Activated T-cell treated with anti-CD3 and anti-CD28 coated beads for 48 hours (primary cell): ENCODE measurements at regions not wholly inside any gene's neighbourhood (a gene's known extent, or its start where the extent isn't known, plus 50 kb on each side); places are given as distances from the start of the nearest gene placed in this dataset.
"Not testable (repeated sequence)": the region's sequence is repeated elsewhere in the genome, so short reads cannot be mapped to it uniquely, and the experiment has no call there.

Source experiments
- DNase-seq: peaks from one replicate; pipeline ENCODE4 v3.0.0-alpha.2; 2020; ENCODE audit warnings: low read depth

DNA sequence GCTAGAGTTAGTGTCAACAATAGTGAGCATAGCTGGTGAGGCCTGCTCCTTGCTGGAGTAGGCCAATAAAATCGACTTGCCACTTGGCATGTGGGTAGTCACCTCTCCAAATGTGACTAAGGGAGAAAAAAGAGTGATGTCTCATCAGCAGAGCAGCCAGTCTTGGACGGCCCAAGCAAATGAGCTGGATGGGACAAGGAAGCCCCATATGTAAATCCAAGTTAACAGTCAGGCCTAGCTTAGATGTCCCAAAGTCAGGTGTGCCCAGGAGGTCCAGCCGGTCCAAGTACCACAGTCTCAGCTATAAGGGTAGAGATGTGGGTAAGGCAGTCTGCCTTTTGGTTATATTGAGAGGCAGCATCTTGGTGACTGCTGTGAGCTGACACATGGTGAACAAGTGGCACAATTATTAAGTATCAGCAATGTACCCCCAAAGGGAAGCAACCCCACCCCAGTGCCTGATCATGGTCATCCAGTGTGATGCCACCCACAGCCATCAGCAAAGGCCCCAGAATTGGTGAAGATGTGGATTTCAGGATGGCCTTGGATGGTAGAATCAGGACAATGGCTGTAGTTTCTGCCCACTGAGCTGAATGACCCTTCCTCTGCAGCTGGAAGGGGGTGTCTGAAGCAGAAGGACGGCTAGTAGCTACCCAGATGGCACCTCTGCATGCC is 83.4 kb downstream of the TNFRSF13B start:
- DNase-seq = no peak

DNA sequence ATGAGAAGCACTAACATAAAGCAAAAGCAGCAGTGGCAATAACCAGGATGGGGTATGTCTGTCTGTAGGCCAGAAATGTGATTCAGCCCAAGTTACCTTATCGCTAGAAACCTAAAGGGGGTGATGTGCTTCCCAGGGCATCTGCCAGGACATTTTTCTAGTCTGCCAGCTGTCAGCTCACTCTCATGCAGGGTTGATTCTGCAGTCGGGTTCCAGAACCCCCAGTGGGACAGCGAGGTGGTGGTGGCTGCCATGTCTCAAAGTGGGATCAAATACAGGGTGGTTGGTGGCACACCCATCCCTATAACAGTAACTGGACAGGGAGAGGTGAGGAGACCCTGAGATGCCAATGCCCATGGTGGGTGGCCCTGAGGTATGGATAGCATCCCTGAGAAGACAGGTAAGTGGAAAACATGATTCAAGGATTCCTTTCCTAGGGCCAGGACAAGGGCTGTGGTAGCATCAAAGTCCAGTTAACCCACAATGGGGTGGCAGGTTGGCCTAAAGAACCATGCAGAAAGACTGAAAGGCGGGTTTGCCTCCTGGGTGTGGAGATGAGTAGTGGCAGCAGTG is 84.3 kb downstream of the TNFRSF13B start:
- no peak for DNase-seq

DNA sequence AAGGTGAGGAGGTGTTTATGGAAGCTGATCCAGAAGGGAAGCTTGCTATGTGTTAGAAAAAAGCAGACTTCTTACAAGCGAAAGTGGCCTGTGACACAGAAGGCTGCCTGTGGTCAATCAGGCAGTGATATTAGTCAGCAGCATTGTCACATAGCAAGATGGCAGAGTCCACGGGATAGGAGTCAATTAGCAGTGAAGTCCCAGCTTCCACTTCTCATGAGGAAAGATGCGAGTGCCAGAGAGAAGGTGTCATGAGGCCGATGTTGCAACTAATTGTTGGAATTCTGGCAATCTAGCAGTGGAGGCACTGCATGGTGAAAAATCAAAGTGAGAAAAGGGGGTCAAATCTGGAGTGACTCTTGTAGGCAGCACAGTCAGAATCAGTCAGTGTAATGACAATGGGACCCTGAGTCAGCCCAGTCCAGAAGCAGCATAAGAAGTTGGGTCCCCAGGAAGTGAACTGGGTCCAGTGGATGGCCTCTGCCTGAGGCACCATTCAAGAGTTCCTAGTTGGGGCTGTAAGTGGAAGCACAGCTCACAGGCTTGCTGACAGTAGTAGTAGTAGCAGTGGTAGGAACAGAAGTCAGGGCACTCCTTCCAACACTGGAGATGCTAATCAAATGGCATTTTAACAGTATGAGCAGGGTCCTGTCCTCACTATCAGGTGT is 85.1 kb downstream of the TNFRSF13B start:
- no peak for DNase-seq

DNA sequence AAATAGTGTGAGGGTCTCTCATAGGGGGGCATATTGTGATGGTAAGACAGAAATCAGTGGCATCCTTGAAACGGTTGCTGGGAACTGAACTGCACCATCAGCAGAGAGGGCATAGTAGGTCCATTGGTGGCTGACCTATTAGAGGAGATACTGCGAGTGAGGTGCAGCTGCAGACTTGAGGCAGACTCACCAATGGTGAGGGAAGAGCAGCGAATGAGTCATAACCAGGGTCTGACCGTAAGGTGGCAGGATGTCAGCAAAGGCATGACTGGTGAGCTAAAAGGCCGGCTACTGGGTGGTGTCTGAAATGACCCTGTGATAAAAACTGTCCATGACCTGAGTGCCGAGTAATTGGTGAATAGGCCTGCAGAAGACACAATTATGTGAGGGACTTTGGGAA is 86.7 kb downstream of the TNFRSF13B start:
- DNase-seq = not testable (repeated sequence)

DNA sequence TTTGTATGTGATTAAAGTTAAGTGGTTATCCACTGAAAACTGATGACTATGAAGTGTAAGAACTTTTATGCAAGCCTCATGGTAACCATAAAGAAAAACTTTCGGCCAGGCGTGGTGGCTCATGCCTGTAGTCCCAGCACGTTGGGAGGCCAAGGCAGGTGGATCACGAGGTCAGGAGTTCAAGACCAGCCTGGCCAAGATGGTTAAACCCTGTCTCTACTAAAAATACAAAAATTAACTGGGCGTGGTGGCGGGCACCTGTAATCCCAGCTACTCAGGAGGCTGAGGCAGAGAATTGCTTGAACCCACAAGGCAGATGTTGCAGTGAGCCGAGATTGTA is 89.0 kb downstream of the TNFRSF13B start:
- not testable (repeated sequence) for DNase-seq

DNA sequence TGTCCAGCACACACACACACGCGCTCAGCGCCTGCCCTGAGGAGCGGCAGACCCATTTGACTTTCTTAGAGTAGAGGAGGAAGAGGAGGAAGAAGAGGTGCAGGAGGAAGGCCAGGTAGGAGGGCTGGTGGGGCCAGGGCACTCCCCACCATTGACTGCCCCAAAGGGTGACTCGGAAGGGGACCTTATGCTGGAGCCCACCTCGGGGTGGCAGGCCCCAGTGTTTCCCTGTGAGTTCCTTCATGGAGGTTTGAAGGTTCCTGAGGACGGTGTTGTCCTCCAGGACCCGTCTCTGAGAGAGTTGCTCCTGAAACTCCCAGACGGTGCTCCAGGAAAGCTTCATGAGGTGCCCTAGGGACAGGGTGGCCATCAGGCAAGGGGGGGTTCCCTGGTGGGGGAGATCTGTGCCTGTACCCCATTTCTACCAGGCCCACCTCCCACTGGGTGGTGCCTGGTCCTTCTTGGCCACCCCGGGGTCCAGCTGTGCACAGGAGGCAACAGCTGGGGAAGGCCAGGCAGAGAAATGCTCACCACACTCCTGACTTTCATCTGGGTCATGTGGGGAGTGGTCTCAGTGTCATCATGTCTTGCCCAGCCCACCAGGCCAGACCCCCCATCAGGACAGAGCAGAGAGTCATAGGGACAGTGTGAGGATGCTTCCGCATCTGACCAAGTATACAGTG is 89.5 kb downstream of the TNFRSF13B start:
- no peak for DNase-seq

DNA sequence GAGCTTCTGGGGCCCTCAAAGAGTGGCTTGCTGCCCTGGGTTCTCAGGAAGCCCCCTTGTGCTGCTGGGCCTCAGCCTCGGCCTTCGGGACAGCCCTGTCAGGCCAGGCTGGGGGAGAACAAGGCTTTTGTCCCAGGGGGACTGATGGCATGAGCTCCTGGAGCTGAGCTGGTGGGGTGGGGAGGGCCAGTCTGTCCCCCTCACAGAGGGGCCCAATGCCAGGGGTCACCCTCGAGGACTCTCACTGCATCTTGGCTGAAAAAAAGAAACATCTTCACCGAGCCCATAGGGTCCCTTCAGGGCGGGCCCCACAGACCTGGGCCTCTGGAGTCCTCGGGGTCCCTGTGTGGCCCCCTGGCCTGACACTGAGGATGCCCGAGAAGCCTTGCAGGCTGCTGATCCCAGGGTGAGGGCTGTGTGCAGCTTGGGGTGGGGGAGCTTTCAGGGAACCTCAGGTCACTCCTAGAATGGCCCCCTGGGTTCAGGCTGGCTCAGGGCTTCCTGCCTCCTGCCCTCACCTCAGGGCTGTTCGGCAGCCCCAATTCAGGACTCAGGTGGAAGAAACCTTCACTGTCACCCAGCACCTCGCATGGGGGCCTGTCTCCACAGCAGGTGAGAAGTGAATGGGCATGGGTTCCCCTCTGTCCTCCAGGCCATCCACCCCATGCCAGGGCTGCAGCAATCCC is 90.5 kb downstream of the TNFRSF13B start:
- no peak for DNase-seq

DNA sequence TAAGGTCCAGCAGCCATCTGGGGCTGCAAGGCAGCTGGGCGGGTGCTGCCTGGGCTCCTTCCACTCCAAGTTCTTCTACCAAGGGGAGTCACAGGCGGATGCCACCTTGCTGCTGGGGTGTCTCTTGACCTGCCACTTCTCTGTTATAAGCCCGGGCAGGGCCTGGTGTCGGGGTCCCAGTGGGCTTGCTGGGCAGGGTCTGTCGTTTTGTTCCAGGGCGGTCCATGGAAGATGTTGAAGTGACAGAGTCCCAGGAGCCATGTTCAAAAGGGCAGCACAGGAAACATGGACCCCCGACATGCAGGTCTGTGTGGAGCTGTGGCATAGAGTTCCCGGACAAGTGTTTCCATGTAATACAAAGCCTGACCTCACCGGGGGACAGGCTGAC is 91.1 kb downstream of the TNFRSF13B start:
- DNase-seq = no peak

DNA sequence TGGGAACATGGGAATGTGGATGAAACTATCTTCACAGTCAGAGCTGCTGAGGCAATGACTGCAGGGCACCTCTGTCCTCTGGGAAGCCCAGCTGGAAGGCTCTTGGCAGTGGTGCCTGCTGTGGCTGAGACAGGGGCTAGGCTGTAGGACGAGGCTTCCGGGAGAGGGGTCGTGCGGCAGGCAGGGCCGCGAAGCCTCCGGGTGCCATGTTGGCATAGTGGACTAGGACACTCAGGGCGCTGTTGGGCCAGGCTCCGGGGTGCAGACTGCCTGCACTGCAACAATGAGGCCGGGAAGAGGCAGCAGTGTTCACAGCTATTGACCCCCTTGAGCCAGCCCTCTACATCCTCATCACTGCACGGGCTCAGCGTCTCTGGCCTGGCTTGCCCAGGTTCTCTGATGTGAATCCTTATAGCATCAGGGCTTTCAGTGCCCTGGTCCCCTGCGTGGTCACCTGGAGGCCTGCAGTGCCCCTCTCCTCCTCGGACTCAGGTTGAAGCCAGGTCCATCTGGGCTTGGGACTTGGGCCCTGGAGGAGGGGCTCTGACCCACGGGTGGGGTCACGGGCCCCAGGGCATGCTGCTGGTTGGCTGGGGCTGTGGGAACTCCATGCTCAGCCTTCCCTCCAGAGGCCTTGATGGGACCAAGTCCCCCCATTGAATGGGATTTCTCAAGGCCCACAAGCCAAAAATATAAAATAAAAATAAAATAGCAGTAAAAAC is 91.6 kb downstream of the TNFRSF13B start:
- DNase-seq = no peak

DNA sequence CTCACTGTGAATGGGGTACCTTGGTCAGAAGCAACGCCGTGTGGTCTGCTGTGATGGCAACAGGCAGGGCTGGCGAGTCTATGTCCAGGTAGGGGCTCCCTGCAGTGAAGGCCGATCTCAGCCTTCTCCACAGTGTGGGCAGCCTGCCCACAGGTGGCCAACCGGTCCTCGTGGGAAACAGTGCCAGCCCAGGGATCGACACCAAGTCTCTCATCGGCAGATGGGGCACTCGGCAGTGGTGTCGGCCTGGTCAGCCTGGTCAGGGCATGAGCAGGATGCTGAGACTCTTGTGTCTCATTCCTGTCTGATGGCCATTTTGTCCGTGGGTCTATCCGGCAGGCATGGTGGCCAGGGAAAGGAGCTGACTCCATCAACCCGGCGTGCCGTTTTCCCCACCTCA is 92.2 kb downstream of the TNFRSF13B start:
- DNase-seq = no peak

DNA sequence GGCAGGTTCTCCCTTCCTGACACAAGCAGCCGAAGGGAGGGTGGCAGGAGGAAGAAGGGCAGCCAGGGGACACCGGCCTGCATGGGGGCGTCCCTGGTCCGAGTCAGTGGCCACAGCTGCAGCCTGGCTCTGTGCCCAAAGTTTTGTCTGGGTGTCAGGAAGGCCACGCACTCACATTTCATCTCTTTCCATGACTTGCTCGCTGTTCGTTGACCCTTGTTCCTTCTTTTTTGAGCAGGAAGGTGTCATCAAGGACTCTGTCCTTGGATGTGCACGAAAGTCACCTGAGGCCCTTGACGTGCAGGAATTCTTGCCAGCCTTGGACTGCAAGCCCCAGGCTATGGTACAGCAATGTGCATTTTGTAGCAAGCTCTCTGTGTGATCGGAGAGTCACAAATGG is 93.3 kb downstream of the TNFRSF13B start:
- no peak for DNase-seq

DNA sequence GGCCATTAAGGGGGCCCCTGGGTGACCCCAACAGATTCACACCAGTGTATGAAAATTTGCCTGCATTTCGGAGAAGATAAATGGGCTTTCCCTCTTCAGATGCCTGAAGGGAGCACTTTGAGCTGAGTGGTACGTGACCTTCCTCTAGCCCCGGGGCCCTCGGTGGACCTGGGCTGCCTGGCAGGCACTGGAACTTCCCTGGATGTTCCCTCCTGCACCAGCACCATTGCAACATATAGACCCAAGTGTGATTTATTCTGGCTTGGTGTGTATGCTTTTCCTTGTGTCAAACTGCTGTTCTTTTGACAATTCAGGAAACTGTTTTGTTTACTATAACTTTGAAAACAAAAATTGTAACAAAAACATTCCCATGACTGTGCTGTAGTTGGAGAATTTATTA is 93.8 kb downstream of the TNFRSF13B start:
- no peak for DNase-seq

DNA sequence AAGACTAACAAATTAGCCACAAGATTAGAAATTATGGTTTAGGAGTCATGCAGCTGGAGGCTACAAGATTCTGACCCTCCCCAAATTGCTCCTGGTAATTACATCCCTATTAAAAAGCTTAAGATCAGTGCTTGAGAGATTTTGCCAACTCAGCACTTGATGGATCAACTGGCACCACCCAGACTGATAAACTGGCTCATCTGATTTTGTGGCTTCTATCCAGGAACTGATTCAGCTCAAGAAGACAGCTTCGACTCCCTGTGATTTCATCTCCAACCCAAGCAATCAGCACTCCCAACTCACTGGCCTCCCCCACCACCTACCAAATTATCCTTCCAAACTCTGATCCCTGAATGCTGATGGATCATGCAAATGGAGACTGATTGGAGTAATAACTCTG is 94.8 kb downstream of the TNFRSF13B start:
- DNase-seq = no peak

DNA sequence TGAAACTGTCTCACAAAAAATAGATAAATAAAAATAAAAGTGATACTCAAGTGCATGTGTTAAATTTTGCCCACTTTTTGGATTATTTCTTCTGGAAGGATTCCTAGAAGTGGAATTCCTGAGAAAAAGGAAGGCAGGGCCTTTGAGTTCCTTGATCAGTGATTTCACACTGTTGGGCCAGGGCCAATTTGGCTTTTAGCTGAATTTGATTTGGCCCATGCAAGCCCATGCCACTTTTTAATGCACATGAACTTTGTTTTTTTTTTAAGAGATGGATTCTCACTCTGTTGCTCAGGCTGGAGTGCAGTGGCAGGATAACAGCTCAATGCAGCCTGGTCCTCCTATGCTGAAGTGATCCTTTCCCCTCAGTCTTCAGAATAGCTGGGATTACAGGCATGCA is 96.3 kb downstream of the TNFRSF13B start:
- no peak for DNase-seq

DNA sequence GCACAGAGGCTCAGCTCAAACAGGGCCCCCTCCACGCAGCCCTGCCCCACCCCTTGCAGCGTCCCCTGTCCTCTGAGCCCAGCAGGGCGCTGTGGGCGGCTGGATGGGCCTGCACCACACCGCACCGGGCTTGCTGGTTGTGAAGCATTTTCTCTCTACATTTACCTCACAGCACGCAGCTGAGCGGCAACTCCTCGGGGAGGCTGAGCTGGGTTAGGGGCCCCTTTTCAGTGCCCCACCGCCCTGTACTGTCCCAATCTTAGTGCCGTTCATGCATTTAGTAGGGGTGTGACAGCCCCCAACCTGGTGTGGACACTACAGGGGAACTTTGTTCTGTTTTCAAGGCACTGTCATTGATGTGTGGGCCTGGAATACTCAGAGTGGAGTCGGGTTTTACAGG is 97.7 kb downstream of the TNFRSF13B start:
- not testable (repeated sequence) for DNase-seq

DNA sequence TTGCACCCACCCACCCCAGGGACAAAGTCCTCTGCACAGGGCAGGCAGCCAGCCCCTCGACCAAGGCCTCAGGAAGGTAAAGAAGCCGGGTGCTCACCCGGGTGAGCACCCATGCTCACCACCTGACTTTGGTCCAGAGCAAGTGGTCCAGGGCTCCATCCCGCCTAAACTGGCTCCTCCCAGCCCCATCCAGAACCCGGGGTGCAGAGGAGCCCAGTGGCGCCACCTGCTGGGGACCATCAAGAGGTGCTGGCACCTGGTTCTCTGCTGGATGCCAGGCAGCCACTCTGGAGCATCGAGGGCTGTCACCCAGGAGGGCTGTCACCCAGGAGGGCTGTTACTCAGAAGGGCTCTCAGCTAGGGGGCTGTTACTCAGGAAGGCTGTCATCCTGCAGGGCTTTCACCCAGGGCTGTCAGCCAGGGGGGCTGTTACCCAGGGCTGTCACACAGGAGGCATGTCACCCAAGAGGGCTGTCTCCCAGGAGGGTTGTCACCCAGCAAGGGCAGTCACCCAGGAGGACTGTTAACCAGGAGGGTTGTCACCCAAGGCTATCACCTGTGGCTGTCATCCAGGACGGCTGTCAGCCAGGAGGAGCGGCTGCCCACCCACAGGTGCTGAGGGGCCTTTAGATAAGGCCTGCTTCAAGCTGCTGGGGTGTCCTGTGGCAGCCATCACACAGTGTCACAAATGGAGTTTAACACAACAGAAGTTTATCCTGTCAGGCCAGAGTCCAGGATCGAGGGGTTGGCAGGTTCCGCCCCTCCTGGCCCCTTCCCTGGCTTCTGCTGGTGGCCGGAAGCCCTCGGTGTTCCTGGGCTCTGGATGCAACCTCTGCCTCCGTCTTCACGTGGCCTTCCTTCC is 98.5 kb downstream of the TNFRSF13B start:
- DNase-seq = peak; percentile 49

DNA sequence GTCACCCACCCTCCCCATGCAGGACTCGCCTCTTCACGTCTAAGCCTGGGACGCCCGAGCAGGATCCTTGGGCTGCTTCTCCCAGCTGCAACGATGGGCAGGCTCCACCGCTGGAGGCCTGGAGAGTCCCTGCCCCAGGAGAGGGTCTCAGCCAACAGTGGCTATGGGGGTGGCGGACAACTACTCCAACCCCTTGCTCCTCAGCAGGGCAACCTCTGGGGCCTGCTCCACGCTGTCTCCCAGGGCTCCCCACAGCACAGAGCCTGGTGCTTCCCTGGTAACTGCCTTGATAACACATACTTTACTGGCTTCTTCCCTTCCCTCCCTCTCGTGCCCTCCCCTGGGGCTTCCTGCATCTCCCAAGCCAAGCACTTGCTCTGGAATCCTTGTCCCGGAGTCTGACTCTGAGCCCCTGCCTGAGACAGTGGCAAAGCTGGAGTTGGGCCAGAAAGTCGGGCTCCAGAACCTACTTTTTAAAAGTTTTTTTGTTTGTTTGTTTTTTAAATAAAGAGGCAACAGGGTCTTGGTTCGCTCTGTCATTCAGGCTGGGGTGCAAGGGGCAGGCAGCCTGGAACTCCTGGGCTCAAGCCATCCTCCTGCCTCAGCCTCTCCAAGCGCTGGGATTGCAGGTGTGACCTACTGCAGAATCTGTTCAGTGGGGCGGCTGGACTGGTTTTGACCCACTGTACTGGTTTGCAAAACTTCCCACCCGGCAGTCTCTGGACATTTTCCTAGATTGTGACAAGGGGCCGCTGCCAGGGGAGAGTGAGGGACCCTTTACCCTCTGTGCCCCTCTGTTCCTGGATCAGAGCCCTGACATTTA is 99.4 kb downstream of the TNFRSF13B start:
- no peak for DNase-seq

DNA sequence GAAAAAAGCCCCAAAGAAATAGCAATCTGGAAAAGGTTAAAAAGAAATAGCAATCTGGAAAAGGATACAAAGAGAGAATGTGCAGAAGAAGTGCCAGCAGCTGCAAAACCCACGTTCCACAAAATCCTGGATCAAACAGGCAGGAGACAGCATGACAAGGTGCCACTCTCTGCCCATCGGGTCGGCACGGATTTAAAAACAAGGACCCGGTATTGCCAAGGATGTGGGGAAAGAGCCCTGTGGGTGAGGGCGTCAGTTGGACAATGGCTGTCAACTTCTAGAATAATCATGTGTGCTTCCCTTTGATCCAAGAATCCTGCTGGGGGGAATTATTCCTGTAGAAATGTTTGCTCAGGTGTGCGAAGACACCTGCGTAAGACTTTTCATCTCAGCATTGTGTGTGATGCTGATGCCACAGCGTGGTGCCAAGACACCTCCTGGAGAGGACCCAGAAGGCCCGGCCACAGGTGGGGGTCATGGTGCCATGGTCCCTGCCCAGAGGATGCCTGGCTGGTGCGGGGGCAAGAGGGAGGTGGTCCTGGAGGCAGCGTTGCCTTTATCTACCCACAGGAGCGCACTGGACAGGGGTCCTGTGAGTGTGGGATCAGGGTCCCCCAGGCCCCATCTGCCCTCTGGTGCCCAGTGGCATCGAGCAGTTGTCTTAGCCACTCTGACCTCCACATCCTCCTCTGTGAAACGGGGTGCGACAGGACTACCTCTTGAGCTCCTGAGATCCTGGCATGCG is 100.3 kb downstream of the TNFRSF13B start:
- DNase-seq = not testable (repeated sequence)
